ENCODE measurements at regions not wholly inside any gene's neighbourhood (a gene's known extent, or its start where the extent isn't known, plus 50 kb on each side); places are given as distances from the start of the nearest gene placed in this dataset.

GRCh38 chr16:51931653-51932052, 615.3 kb downstream of the TOX3 start:
- Histone ChIP-seq H3K27me3 (replicated peaks in 2 of 5; ENCODE audit: control insufficient read depth in 4 of 5, insufficient read depth in 5 of 5, low read length in 4 of 5) (no peaks in the 10 kb centered on the region), H3K4me1 (ENCODE audit: control extremely low read depth in 1 of 4, control insufficient read depth in 4 of 4, insufficient read depth in 4 of 4, low read length in 3 of 4) (no peaks in the 10 kb centered on the region), H3K27ac (ENCODE audit: insufficient read depth in 1 of 2, low read depth in 1 of 2, low read length in 2 of 2, poor library complexity in 1 of 2, severe bottlenecking in 2 of 2) (no peak overlapping the region), H3K4me3 (ENCODE audit: control insufficient read depth in 1 of 7, extremely low read depth in 1 of 7, insufficient read depth in 4 of 7, low read depth in 2 of 7, low read length in 6 of 7) (no peak overlapping the region), H3K9me3 (ENCODE audit: control extremely low read depth in 1 of 5, control insufficient read depth in 4 of 5, insufficient read depth in 2 of 5, low read depth in 1 of 5, low read length in 4 of 5) (no peaks in the 10 kb centered on the region), H3K36me3 (ENCODE audit: control insufficient read depth in 4 of 4, insufficient read depth in 4 of 4, low read length in 3 of 4) (no peaks in the 10 kb centered on the region)
- no CpG with 5 or more reads among the region's 5 CpGs for WGBS (ENCODE audit: insufficient coverage)
- DNase-seq, result no peak
- ChIA-PET CTCF (no interaction called here), POLR2A (no interaction called here)

GRCh38 chr16:51924744-51925143, 622.2 kb downstream of the TOX3 start:
- DNase-seq, result no peak

GRCh38 chr16:51922476-51922875, 624.5 kb downstream of the TOX3 start:
- DNase-seq, result no peak
- Histone ChIP-seq H3K36me3 (ENCODE audit: control insufficient read depth in 4 of 4, insufficient read depth in 4 of 4, low read length in 3 of 4) (no peaks in the 10 kb centered on the region), H3K27ac (ENCODE audit: insufficient read depth in 1 of 2, low read depth in 1 of 2, low read length in 2 of 2, poor library complexity in 1 of 2, severe bottlenecking in 2 of 2) (no peak overlapping the region), H3K4me1 (ENCODE audit: control extremely low read depth in 1 of 4, control insufficient read depth in 4 of 4, insufficient read depth in 4 of 4, low read length in 3 of 4) (no peaks in the 10 kb centered on the region), H3K9me3 (ENCODE audit: control extremely low read depth in 1 of 5, control insufficient read depth in 4 of 5, insufficient read depth in 2 of 5, low read depth in 1 of 5, low read length in 4 of 5) (no peaks in the 10 kb centered on the region), H3K27me3 (replicated peaks in 2 of 5; ENCODE audit: control insufficient read depth in 4 of 5, insufficient read depth in 5 of 5, low read length in 4 of 5) (no peaks in the 10 kb centered on the region), H3K4me3 (ENCODE audit: control insufficient read depth in 1 of 7, extremely low read depth in 1 of 7, insufficient read depth in 4 of 7, low read depth in 2 of 7, low read length in 6 of 7) (no peak overlapping the region)
- CTCF ChIA-PET, result no interaction called here
- WGBS (ENCODE audit: insufficient coverage), result 94% methylated on average over 3 of the region's 3 CpGs
- POLR2A ChIA-PET, result no interaction called here

More at GRCh38 chr16:51924744-51925143, 622.2 kb downstream of the TOX3 start:
- Histone ChIP-seq H3K4me1 (ENCODE audit: control extremely low read depth in 1 of 4, control insufficient read depth in 4 of 4, insufficient read depth in 4 of 4, low read length in 3 of 4) (no peaks in the 10 kb centered on the region), H3K4me3 (ENCODE audit: control insufficient read depth in 1 of 7, extremely low read depth in 1 of 7, insufficient read depth in 4 of 7, low read depth in 2 of 7, low read length in 6 of 7) (no peak overlapping the region), H3K27ac (ENCODE audit: insufficient read depth in 1 of 2, low read depth in 1 of 2, low read length in 2 of 2, poor library complexity in 1 of 2, severe bottlenecking in 2 of 2) (no peak overlapping the region), H3K27me3 (replicated peaks in 2 of 5; ENCODE audit: control insufficient read depth in 4 of 5, insufficient read depth in 5 of 5, low read length in 4 of 5) (no peaks in the 10 kb centered on the region), H3K9me3 (ENCODE audit: control extremely low read depth in 1 of 5, control insufficient read depth in 4 of 5, insufficient read depth in 2 of 5, low read depth in 1 of 5, low read length in 4 of 5) (no peaks in the 10 kb centered on the region), H3K36me3 (ENCODE audit: control insufficient read depth in 4 of 4, insufficient read depth in 4 of 4, low read length in 3 of 4) (no peaks in the 10 kb centered on the region)
- no CpG with 5 or more reads among the region's 1 CpG for WGBS (ENCODE audit: insufficient coverage)
- ChIA-PET POLR2A (no interaction called here), CTCF (no interaction called here)

- Histone ChIP-seq H3K27me3 (replicated peaks in 2 of 5; ENCODE audit: control insufficient read depth in 4 of 5, insufficient read depth in 5 of 5, low read length in 4 of 5) (no peaks in the 10 kb centered on the region), H3K9me3 (ENCODE audit: control extremely low read depth in 1 of 5, control insufficient read depth in 4 of 5, insufficient read depth in 2 of 5, low read depth in 1 of 5, low read length in 4 of 5) (no peaks in the 10 kb centered on the region), H3K27ac (ENCODE audit: insufficient read depth in 1 of 2, low read depth in 1 of 2, low read length in 2 of 2, poor library complexity in 1 of 2, severe bottlenecking in 2 of 2) (no peak overlapping the region), H3K36me3 (ENCODE audit: control insufficient read depth in 4 of 4, insufficient read depth in 4 of 4, low read length in 3 of 4) (no peaks in the 10 kb centered on the region), H3K4me3 (ENCODE audit: control insufficient read depth in 1 of 7, extremely low read depth in 1 of 7, insufficient read depth in 4 of 7, low read depth in 2 of 7, low read length in 6 of 7) (no peak overlapping the region), H3K4me1 (ENCODE audit: control extremely low read depth in 1 of 4, control insufficient read depth in 4 of 4, insufficient read depth in 4 of 4, low read length in 3 of 4) (no peaks in the 10 kb centered on the region)
- DNase-seq, result no peak
- ChIA-PET POLR2A (no interaction called here), CTCF (interaction anchor here (0.6 kb wide), 1 partner anchor 20 kb away, joined by 3 read pairs; no protein-coding TSS in a partner anchor)
- WGBS (ENCODE audit: insufficient coverage), result 100% methylated on average over 3 of the region's 4 CpGs
These were observed 627.2 kb downstream of the TOX3 start for GRCh38 chr16:51919736-51920135.

GRCh38 chr16:51916814-51917213, 630.1 kb downstream of the TOX3 start:
- ChIA-PET CTCF (no interaction called here), POLR2A (no interaction called here)
- DNase-seq, result no peak
- H3K9me3 ChIP-seq (ENCODE audit: control extremely low read depth in 1 of 5, control insufficient read depth in 4 of 5, insufficient read depth in 2 of 5, low read depth in 1 of 5, low read length in 4 of 5), result no peaks in the 10 kb centered on the region
- H3K4me3 ChIP-seq (ENCODE audit: control insufficient read depth in 1 of 7, extremely low read depth in 1 of 7, insufficient read depth in 4 of 7, low read depth in 2 of 7, low read length in 6 of 7), result no peak overlapping the region
- H3K27me3 ChIP-seq (replicated peaks in 2 of 5; ENCODE audit: control insufficient read depth in 4 of 5, insufficient read depth in 5 of 5, low read length in 4 of 5), result no peaks in the 10 kb centered on the region
- no peaks in the 10 kb centered on the region for H3K36me3 ChIP-seq (ENCODE audit: control insufficient read depth in 4 of 4, insufficient read depth in 4 of 4, low read length in 3 of 4)
- WGBS (ENCODE audit: insufficient coverage), result 88% methylated on average over 2 of the region's 2 CpGs
- no peak overlapping the region for H3K27ac ChIP-seq (ENCODE audit: insufficient read depth in 1 of 2, low read depth in 1 of 2, low read length in 2 of 2, poor library complexity in 1 of 2, severe bottlenecking in 2 of 2)
- H3K4me1 ChIP-seq (ENCODE audit: control extremely low read depth in 1 of 4, control insufficient read depth in 4 of 4, insufficient read depth in 4 of 4, low read length in 3 of 4), result no peaks in the 10 kb centered on the region

GRCh38 chr16:51916231-51916630, 630.7 kb downstream of the TOX3 start:
- Histone ChIP-seq H3K27ac (ENCODE audit: insufficient read depth in 1 of 2, low read depth in 1 of 2, low read length in 2 of 2, poor library complexity in 1 of 2, severe bottlenecking in 2 of 2) (no peak overlapping the region), H3K27me3 (replicated peaks in 2 of 5; ENCODE audit: control insufficient read depth in 4 of 5, insufficient read depth in 5 of 5, low read length in 4 of 5) (no peaks in the 10 kb centered on the region), H3K4me3 (ENCODE audit: control insufficient read depth in 1 of 7, extremely low read depth in 1 of 7, insufficient read depth in 4 of 7, low read depth in 2 of 7, low read length in 6 of 7) (no peak overlapping the region), H3K9me3 (ENCODE audit: control extremely low read depth in 1 of 5, control insufficient read depth in 4 of 5, insufficient read depth in 2 of 5, low read depth in 1 of 5, low read length in 4 of 5) (no peaks in the 10 kb centered on the region), H3K4me1 (ENCODE audit: control extremely low read depth in 1 of 4, control insufficient read depth in 4 of 4, insufficient read depth in 4 of 4, low read length in 3 of 4) (no peaks in the 10 kb centered on the region), H3K36me3 (ENCODE audit: control insufficient read depth in 4 of 4, insufficient read depth in 4 of 4, low read length in 3 of 4) (no peaks in the 10 kb centered on the region)
- POLR2A ChIA-PET, result no interaction called here
- CTCF ChIA-PET, result no interaction called here
- DNase-seq, result no peak
- no CpG with 5 or more reads among the region's 4 CpGs for WGBS (ENCODE audit: insufficient coverage)

GRCh38 chr16:51907680-51908079, 639.3 kb downstream of the TOX3 start:
- no peak overlapping the region for H3K4me3 ChIP-seq (ENCODE audit: control insufficient read depth in 1 of 7, extremely low read depth in 1 of 7, insufficient read depth in 4 of 7, low read depth in 2 of 7, low read length in 6 of 7)
- DNase-seq, result no peak
- ChIA-PET CTCF (no interaction called here), POLR2A (no interaction called here)
- no peaks in the 10 kb centered on the region for H3K4me1 ChIP-seq (ENCODE audit: control extremely low read depth in 1 of 4, control insufficient read depth in 4 of 4, insufficient read depth in 4 of 4, low read length in 3 of 4)
- no peaks in the 10 kb centered on the region for H3K9me3 ChIP-seq (ENCODE audit: control extremely low read depth in 1 of 5, control insufficient read depth in 4 of 5, insufficient read depth in 2 of 5, low read depth in 1 of 5, low read length in 4 of 5)
- no peaks in the 10 kb centered on the region for H3K36me3 ChIP-seq (ENCODE audit: control insufficient read depth in 4 of 4, insufficient read depth in 4 of 4, low read length in 3 of 4)
- no peaks in the 10 kb centered on the region for H3K27me3 ChIP-seq (replicated peaks in 2 of 5; ENCODE audit: control insufficient read depth in 4 of 5, insufficient read depth in 5 of 5, low read length in 4 of 5)
- no peak overlapping the region for H3K27ac ChIP-seq (ENCODE audit: insufficient read depth in 1 of 2, low read depth in 1 of 2, low read length in 2 of 2, poor library complexity in 1 of 2, severe bottlenecking in 2 of 2)

All from common myeloid progenitor, CD34-positive (primary cell).